ENCODE measurements at regions not wholly inside any gene's neighbourhood (a gene's known extent, or its start where the extent isn't known, plus 50 kb on each side); places are given as distances from the start of the nearest gene placed in this dataset.
A peak's percentile ranks its signal among the peaks of the same experiment; 100 is the strongest.

- 55% methylated on average over 2 of the region's 2 CpGs for WGBS (ENCODE audit: insufficient coverage, low coverage, low lambda C conversion rate, missing lambda C conversion rate)
- H3K36me3 ChIP-seq, result no peaks in the 10 kb centered on the region
- no peaks in the 10 kb centered on the region for H3K4me1 ChIP-seq
- no peaks in the 10 kb centered on the region for H3K9me3 ChIP-seq
- intact Hi-C loops (cut with DNase I), result no loop called here
- TF ChIP-seq POLR2A (IDR thresholded peaks at IDR 0.05), result no peak
- TF ChIP-seq, protein P1, sequence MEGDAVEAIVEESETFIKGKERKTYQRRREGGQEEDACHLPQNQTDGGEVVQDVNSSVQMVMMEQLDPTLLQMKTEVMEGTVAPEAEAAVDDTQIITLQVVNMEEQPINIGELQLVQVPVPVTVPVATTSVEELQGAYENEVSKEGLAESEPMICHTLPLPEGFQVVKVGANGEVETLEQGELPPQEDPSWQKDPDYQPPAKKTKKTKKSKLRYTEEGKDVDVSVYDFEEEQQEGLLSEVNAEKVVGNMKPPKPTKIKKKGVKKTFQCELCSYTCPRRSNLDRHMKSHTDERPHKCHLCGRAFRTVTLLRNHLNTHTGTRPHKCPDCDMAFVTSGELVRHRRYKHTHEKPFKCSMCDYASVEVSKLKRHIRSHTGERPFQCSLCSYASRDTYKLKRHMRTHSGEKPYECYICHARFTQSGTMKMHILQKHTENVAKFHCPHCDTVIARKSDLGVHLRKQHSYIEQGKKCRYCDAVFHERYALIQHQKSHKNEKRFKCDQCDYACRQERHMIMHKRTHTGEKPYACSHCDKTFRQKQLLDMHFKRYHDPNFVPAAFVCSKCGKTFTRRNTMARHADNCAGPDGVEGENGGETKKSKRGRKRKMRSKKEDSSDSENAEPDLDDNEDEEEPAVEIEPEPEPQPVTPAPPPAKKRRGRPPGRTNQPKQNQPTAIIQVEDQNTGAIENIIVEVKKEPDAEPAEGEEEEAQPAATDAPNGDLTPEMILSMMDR (IDR thresholded peaks at IDR 0.05), result no peak
- DNase-seq, result no peak
- H3K27me3 ChIP-seq, result no peaks in the 10 kb centered on the region
- ATAC-seq, result no peak
- no peak overlapping the region for H3K27ac ChIP-seq
- H3K4me3 ChIP-seq, result no peak overlapping the region
Measured at GRCh38 chr17:70498631-70499030, 329.3 kb downstream of the KCNJ2 start.

- Histone ChIP-seq H3K27me3 (no peaks in the 10 kb centered on the region), H3K36me3 (no peaks in the 10 kb centered on the region), H3K9me3 (no peaks in the 10 kb centered on the region), H3K4me1 (no peaks in the 10 kb centered on the region), H3K4me3 (no peak overlapping the region), H3K27ac (no peak overlapping the region)
- DNase-seq (no peak), ATAC-seq (peak in 3 of 4 donors; percentile 31 to 57 (median 34))
- intact Hi-C loops (cut with DNase I), result no loop called here
- 18% methylated on average over 2 of the region's 2 CpGs for WGBS (ENCODE audit: insufficient coverage, low coverage, low lambda C conversion rate, missing lambda C conversion rate)
- no peak for TF ChIP-seq POLR2A (IDR thresholded peaks at IDR 0.05)
- TF ChIP-seq, protein P1 (IDR thresholded peaks at IDR 0.05), result no peak
Measured at GRCh38 chr17:70499067-70499786, 329.9 kb downstream of the KCNJ2 start.

- Histone ChIP-seq H3K27me3 (no peaks in the 10 kb centered on the region), H3K27ac (no peak overlapping the region), H3K9me3 (no peaks in the 10 kb centered on the region), H3K36me3 (no peaks in the 10 kb centered on the region), H3K4me1 (no peaks in the 10 kb centered on the region), H3K4me3 (no peak overlapping the region)
- ATAC-seq (no peak), DNase-seq (no peak)
- TF ChIP-seq POLR2A (IDR thresholded peaks at IDR 0.05), result no peak
- TF ChIP-seq, protein P1 (IDR thresholded peaks at IDR 0.05), result no peak
- intact Hi-C loops (cut with DNase I), result no loop called here
- WGBS (ENCODE audit: insufficient coverage, low coverage, low lambda C conversion rate, missing lambda C conversion rate), result 54% methylated on average over 3 of the region's 3 CpGs
Measured at GRCh38 chr17:70503449-70503848, 334.1 kb downstream of the KCNJ2 start.

GRCh38 chr17:70510288-70510687 is 341.0 kb downstream of the KCNJ2 start:
- ATAC-seq (no peak), DNase-seq (no peak)
- intact Hi-C loops (cut with DNase I), result no loop called here
- Histone ChIP-seq H3K27me3 (no peaks in the 10 kb centered on the region), H3K27ac (no peak overlapping the region), H3K4me3 (no peak overlapping the region), H3K4me1 (no peaks in the 10 kb centered on the region), H3K36me3 (no peaks in the 10 kb centered on the region), H3K9me3 (no peaks in the 10 kb centered on the region)
- 64% methylated on average over 2 of the region's 2 CpGs for WGBS (ENCODE audit: insufficient coverage, low coverage, low lambda C conversion rate, missing lambda C conversion rate)
- no peak for TF ChIP-seq POLR2A (IDR thresholded peaks at IDR 0.05)

- H3K9me3 ChIP-seq, result no peaks in the 10 kb centered on the region
- H3K27me3 ChIP-seq, result no peaks in the 10 kb centered on the region
- DNase-seq (no peak), ATAC-seq (no peak)
- no peak overlapping the region for H3K27ac ChIP-seq
- H3K4me3 ChIP-seq, result no peak overlapping the region
- TF ChIP-seq POLR2A (IDR thresholded peaks at IDR 0.05), result no peak
- TF ChIP-seq, protein P1 (IDR thresholded peaks at IDR 0.05), result no peak
- no peaks in the 10 kb centered on the region for H3K36me3 ChIP-seq
- intact Hi-C loops (cut with DNase I), result no loop called here
- H3K4me1 ChIP-seq, result peaks cover 0 to 8% (median 0%) of the 10 kb centered on the region in 4 donors
Measured at GRCh38 chr17:70517816-70518215, 348.5 kb downstream of the KCNJ2 start.
